ENCODE measurements at regions not wholly inside any gene's neighbourhood (a gene's known extent, or its start where the extent isn't known, plus 50 kb on each side); places are given as distances from the start of the nearest gene placed in this dataset.
"Not testable (repeated sequence)": the region's sequence is repeated elsewhere in the genome, so short reads cannot be mapped to it uniquely, and the experiment has no call there.

- DNase-seq (ENCODE audit: low read depth in 2 of 2) = not testable (repeated sequence)
These were observed 68.8 kb upstream of the WIPI2 start for GRCh38 chr7:5121256-5121655.

GRCh38 chr7:5131238-5131637 is 58.8 kb upstream of the WIPI2 start:
- not testable (repeated sequence) for DNase-seq (ENCODE audit: low read depth in 2 of 2)

- no peak for DNase-seq (ENCODE audit: low read depth in 2 of 2)
These were observed 57.5 kb upstream of the WIPI2 start for GRCh38 chr7:5132539-5132938.

- DNase-seq (ENCODE audit: low read depth in 2 of 2) = peak in 1 of 2 donors; percentile 5
These were observed 50.0 kb upstream of the WIPI2 start for GRCh38 chr7:5139998-5140397.
